AG20443 (cell line): ENCODE measurements at regions not wholly inside any gene's neighbourhood (a gene's known extent, or its start where the extent isn't known, plus 50 kb on each side); places are given as distances from the start of the nearest gene placed in this dataset.

ENCODE experiments used
- DNase-seq: peaks from one replicate; pipeline ENCODE4 v3.0.0; 2012; ENCODE audit warnings: low spot score, mixed read lengths

- DNase-seq, result no peak
Measured at GRCh38 chr6:137758661-137759060, 108.4 kb upstream of the TNFAIP3 start.

GRCh38 chr6:137759624-137760023 is 107.4 kb upstream of the TNFAIP3 start:
- DNase-seq, result no peak

- DNase-seq, result no peak
Measured at GRCh38 chr6:137761072-137761471, 106.0 kb upstream of the TNFAIP3 start.

GRCh38 chr6:137761487-137761886 is 105.6 kb upstream of the TNFAIP3 start:
- DNase-seq, result no peak

- DNase-seq, result no peak
Measured at GRCh38 chr6:137762168-137763090, 104.6 kb upstream of the TNFAIP3 start.

GRCh38 chr6:137763436-137763835 is 103.6 kb upstream of the TNFAIP3 start:
- DNase-seq, result no peak

- DNase-seq, result no peak
Measured at GRCh38 chr6:137763886-137764285, 103.2 kb upstream of the TNFAIP3 start.

- peak; percentile 57 for DNase-seq
Measured at GRCh38 chr6:137764464-137764863, 102.6 kb upstream of the TNFAIP3 start.

GRCh38 chr6:137765059-137765458 is 102.0 kb upstream of the TNFAIP3 start:
- no peak for DNase-seq

GRCh38 chr6:137766596-137767370 is 100.3 kb upstream of the TNFAIP3 start:
- no peak for DNase-seq

- DNase-seq, result no peak
Measured at GRCh38 chr6:137767465-137767864, 99.6 kb upstream of the TNFAIP3 start.

GRCh38 chr6:137767911-137768690 is 99.0 kb upstream of the TNFAIP3 start:
- no peak for DNase-seq

GRCh38 chr6:137768935-137769334 is 98.1 kb upstream of the TNFAIP3 start:
- no peak for DNase-seq

- no peak for DNase-seq
Measured at GRCh38 chr6:137769797-137770362, 97.2 kb upstream of the TNFAIP3 start.

GRCh38 chr6:137772541-137773250 is 94.4 kb upstream of the TNFAIP3 start:
- DNase-seq, result no peak

GRCh38 chr6:137775227-137775626 is 91.8 kb upstream of the TNFAIP3 start:
- DNase-seq, result no peak

GRCh38 chr6:137775720-137776119 is 91.3 kb upstream of the TNFAIP3 start:
- no peak for DNase-seq

GRCh38 chr6:137776256-137776655 is 90.8 kb upstream of the TNFAIP3 start:
- no peak for DNase-seq

GRCh38 chr6:137776786-137777686 is 90.0 kb upstream of the TNFAIP3 start:
- DNase-seq, result no peak

- DNase-seq, result no peak
Measured at GRCh38 chr6:137777687-137778075, 89.4 kb upstream of the TNFAIP3 start.
